Kidney tubule cell (primary cell): ENCODE measurements at regions not wholly inside any gene's neighbourhood (a gene's known extent, or its start where the extent isn't known, plus 50 kb on each side); places are given as distances from the start of the nearest gene placed in this dataset.

Experiments used
- DNase-seq: peaks from one replicate; pipeline ENCODE4 v3.0.0-alpha.2; 2018; ENCODE audit warnings: low spot score

GRCh38 chr5:29949301-29949872 lies 1244.1 kb upstream of the CDH6 start:
- no peak for DNase-seq

- DNase-seq = no peak
Measured at GRCh38 chr5:29944327-29944726, 1249.2 kb upstream of the CDH6 start.

GRCh38 chr5:29942089-29942488 lies 1251.4 kb upstream of the CDH6 start:
- no peak for DNase-seq

- no peak for DNase-seq
Measured at GRCh38 chr5:29939988-29940387, 1253.5 kb upstream of the CDH6 start.

GRCh38 chr5:29935371-29935770 lies 1258.1 kb upstream of the CDH6 start:
- DNase-seq = no peak

GRCh38 chr5:29930316-29930715 lies 1263.2 kb upstream of the CDH6 start:
- DNase-seq = no peak

- no peak for DNase-seq
Measured at GRCh38 chr5:29924107-29924506, 1269.4 kb upstream of the CDH6 start.

- DNase-seq = no peak
Measured at GRCh38 chr5:29905626-29906353, 1287.7 kb upstream of the CDH6 start.

- DNase-seq = no peak
Measured at GRCh38 chr5:29902859-29903258, 1290.6 kb upstream of the CDH6 start.

GRCh38 chr5:29899583-29899982 lies 1293.9 kb upstream of the CDH6 start:
- no peak for DNase-seq

- no peak for DNase-seq
Measured at GRCh38 chr5:29897916-29898315, 1295.6 kb upstream of the CDH6 start.

- no peak for DNase-seq
Measured at GRCh38 chr5:29896646-29897045, 1296.8 kb upstream of the CDH6 start.

GRCh38 chr5:29894668-29895067 lies 1298.8 kb upstream of the CDH6 start:
- DNase-seq = no peak

- no peak for DNase-seq
Measured at GRCh38 chr5:29889051-29889450, 1304.4 kb upstream of the CDH6 start.

- DNase-seq = no peak
Measured at GRCh38 chr5:29885595-29885994, 1307.9 kb upstream of the CDH6 start.

GRCh38 chr5:29882036-29882435 lies 1311.5 kb upstream of the CDH6 start:
- no peak for DNase-seq

- no peak for DNase-seq
Measured at GRCh38 chr5:29879401-29879800, 1314.1 kb upstream of the CDH6 start.

GRCh38 chr5:29878599-29878998 lies 1314.9 kb upstream of the CDH6 start:
- DNase-seq = no peak

- no peak for DNase-seq
Measured at GRCh38 chr5:29867155-29867554, 1326.3 kb upstream of the CDH6 start.

- DNase-seq = no peak
Measured at GRCh38 chr5:29853711-29854220, 1339.7 kb upstream of the CDH6 start.

GRCh38 chr5:29852329-29852728 lies 1341.2 kb upstream of the CDH6 start:
- DNase-seq = no peak

- no peak for DNase-seq
Measured at GRCh38 chr5:29845206-29845605, 1348.3 kb upstream of the CDH6 start.

- DNase-seq = no peak
Measured at GRCh38 chr5:29833394-29833793, 1360.1 kb upstream of the CDH6 start.

- no peak for DNase-seq
Measured at GRCh38 chr5:29822521-29822920, 1371.0 kb upstream of the CDH6 start.
